Globus pallidus (tissue), 1 donor: ENCODE measurements at regions not wholly inside any gene's neighbourhood (a gene's known extent, or its start where the extent isn't known, plus 50 kb on each side); places are given as distances from the start of the nearest gene placed in this dataset.

Experiments used
- DNase-seq: peaks from one replicate; pipeline ENCODE4 v3.0.0-alpha.2; 2015; ENCODE audit warnings: low spot score

- no peak for DNase-seq
Measured at GRCh38 chr12:119245904-119246494, 67.3 kb downstream of the HSPB8 start.

- DNase-seq: no peak
Measured at GRCh38 chr12:119247007-119247719, 68.4 kb downstream of the HSPB8 start.

GRCh38 chr12:119247720-119248043 lies 69.0 kb downstream of the HSPB8 start:
- no peak for DNase-seq

- no peak for DNase-seq
Measured at GRCh38 chr12:119249383-119250155, 70.8 kb downstream of the HSPB8 start.

- no peak for DNase-seq
Measured at GRCh38 chr12:119255314-119255713, 76.6 kb downstream of the HSPB8 start.

GRCh38 chr12:119258149-119258548 lies 76.4 kb upstream of the CCDC60 start:
- no peak for DNase-seq

GRCh38 chr12:119258556-119258955 lies 76.0 kb upstream of the CCDC60 start:
- no peak for DNase-seq

GRCh38 chr12:119259484-119259883 lies 75.0 kb upstream of the CCDC60 start:
- DNase-seq: peak; percentile 9

- no peak for DNase-seq
Measured at GRCh38 chr12:119262388-119262787, 72.1 kb upstream of the CCDC60 start.

- no peak for DNase-seq
Measured at GRCh38 chr12:119263466-119263865, 71.1 kb upstream of the CCDC60 start.

- DNase-seq: no peak
Measured at GRCh38 chr12:119266963-119267362, 67.6 kb upstream of the CCDC60 start.

GRCh38 chr12:119274636-119275065 lies 59.9 kb upstream of the CCDC60 start:
- DNase-seq: no peak

GRCh38 chr12:119283310-119283709 lies 51.2 kb upstream of the CCDC60 start:
- no peak for DNase-seq
